Calu3 (cell line): ENCODE measurements at regions not wholly inside any gene's neighbourhood (a gene's known extent, or its start where the extent isn't known, plus 50 kb on each side); places are given as distances from the start of the nearest gene placed in this dataset.

ENCODE experiments used
- BruUV-seq: library from RNA; stranded (reverse); fragments of 400-500 nt; replicated peaks from 2 replicates; lab custom pipeline; 2021; lab: Mats Ljungman, UMichigan
- CTCF ChIA-PET: fragments of 300-600 bp; sonication (Branson Sonifier 250); formaldehyde crosslinking; loops from one replicate; lab custom pipeline; 2022; ENCODE audit warnings: antibody characterized with exemption; lab: Charles Lee
- DNase-seq: peaks from one replicate; pipeline ENCODE4 v3.0.0; 2022
- H3K27ac Mint-ChIP-seq: one replicate; pipeline ENCODE4 v1.8.0; 2022; ENCODE audit warnings: mixed read lengths; ENCODE audit not compliant: unreplicated experiment
- H3K27me3 Mint-ChIP-seq: one replicate; pipeline ENCODE4 v1.8.0; 2022; ENCODE audit warnings: mixed read lengths; ENCODE audit not compliant: unreplicated experiment
- H3K36me3 Mint-ChIP-seq: one replicate; pipeline ENCODE4 v1.8.0; 2022; ENCODE audit warnings: mild to moderate bottlenecking, moderate library complexity, mixed read lengths; ENCODE audit not compliant: insufficient read depth, unreplicated experiment
- H3K4me1 Mint-ChIP-seq: one replicate; pipeline ENCODE4 v1.8.0; 2022; ENCODE audit warnings: mild to moderate bottlenecking, low read depth, mixed read lengths; ENCODE audit not compliant: unreplicated experiment
- H3K4me3 Mint-ChIP-seq: one replicate; pipeline ENCODE4 v1.8.0; 2022; ENCODE audit warnings: mild to moderate bottlenecking, low read depth, moderate library complexity, mixed read lengths; ENCODE audit not compliant: unreplicated experiment
- H3K9me3 Mint-ChIP-seq: one replicate; pipeline ENCODE4 v1.8.0; 2022; ENCODE audit warnings: low read depth, mixed read lengths; ENCODE audit not compliant: unreplicated experiment
- CTCF ChIP-seq: fragments of 200-600 bp; IDR thresholded peaks from one replicate; pipeline ENCODE4 v1.8.0; 2022; ENCODE audit warnings: antibody characterized with exemption; ENCODE audit not compliant: unreplicated experiment
- intact Hi-C: fragments of 100-400 bp; cut with micrococcal nuclease; formaldehyde crosslinking; loops from one replicate; pipeline ENCODE4 v1.10.0; 2022; ENCODE audit not compliant: unreplicated experiment

- no peaks in the 10 kb centered on the region for H3K36me3 Mint-ChIP-seq
- no TSS peak for BruUV-seq
- H3K27me3 Mint-ChIP-seq, result peaks cover 12% of the 10 kb centered on the region
- CTCF ChIA-PET, result no interaction called here
- TF ChIP-seq CTCF, result no peak
- no peak overlapping the region for H3K4me3 Mint-ChIP-seq
- no peak for DNase-seq
- no peaks in the 10 kb centered on the region for H3K9me3 Mint-ChIP-seq
- intact Hi-C loops, result no loop called here
- H3K27ac Mint-ChIP-seq, result no peak overlapping the region
- H3K4me1 Mint-ChIP-seq, result peaks cover 11% of the 10 kb centered on the region
Measured at GRCh38 chr10:29189256-29189655, 99.6 kb upstream of the LYZL1 start.

GRCh38 chr10:29191674-29192073 lies 97.2 kb upstream of the LYZL1 start:
- Mint-ChIP-seq H3K4me1 (peaks cover 2% of the 10 kb centered on the region), H3K4me3 (no peak overlapping the region), H3K9me3 (no peaks in the 10 kb centered on the region), H3K27me3 (peaks cover 34% of the 10 kb centered on the region), H3K36me3 (no peaks in the 10 kb centered on the region), H3K27ac (no peak overlapping the region)
- no TSS peak for BruUV-seq
- CTCF ChIA-PET, result no interaction called here
- DNase-seq, result no peak
- intact Hi-C loops, result no loop called here
- no peak for TF ChIP-seq CTCF

GRCh38 chr10:29199339-29199738 lies 89.5 kb upstream of the LYZL1 start:
- no peak overlapping the region for H3K27ac Mint-ChIP-seq
- intact Hi-C loops, result no loop called here
- no peaks in the 10 kb centered on the region for H3K9me3 Mint-ChIP-seq
- H3K27me3 Mint-ChIP-seq, result peaks cover 43% of the 10 kb centered on the region
- no peak for TF ChIP-seq CTCF
- BruUV-seq, result no TSS peak
- no peak overlapping the region for H3K4me3 Mint-ChIP-seq
- CTCF ChIA-PET, result no interaction called here
- H3K4me1 Mint-ChIP-seq, result no peaks in the 10 kb centered on the region
- no peak for DNase-seq
- H3K36me3 Mint-ChIP-seq, result no peaks in the 10 kb centered on the region

DNA sequence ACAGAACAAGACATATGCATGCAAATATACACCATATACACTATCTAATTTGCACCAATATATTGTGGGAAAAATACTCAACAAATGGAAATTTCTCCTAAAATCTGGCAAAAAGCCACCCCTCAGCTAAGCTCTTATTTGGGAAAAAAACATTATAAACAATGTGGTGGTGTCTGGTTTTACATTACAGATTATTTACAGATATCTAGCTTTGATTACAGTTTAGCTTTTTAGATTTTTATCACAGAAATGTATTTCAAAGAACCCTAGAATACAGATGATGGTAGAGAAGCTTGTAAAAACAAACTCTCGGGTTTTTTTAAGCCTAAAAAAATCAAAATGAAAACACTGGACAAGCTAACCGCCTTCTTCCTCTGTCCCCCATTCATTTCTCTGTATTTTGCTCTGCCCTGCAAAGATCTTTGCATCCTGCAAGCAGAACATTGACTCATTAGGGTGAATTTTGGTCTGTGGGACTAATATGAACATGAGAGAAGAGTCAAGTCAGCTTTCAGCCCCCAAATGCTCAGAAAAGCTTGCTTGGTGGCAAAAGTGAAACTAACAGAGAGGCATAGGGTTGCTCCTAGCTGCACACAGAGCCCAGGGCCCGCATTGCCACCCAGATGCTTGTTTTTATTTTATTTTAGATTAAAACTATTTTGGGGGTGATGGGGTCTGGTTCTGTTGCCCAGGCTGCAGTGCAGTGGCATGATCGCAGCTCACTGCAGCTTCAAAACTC lies 88.8 kb upstream of the LYZL1 start:
- BruUV-seq, result no TSS peak
- no peaks in the 10 kb centered on the region for H3K36me3 Mint-ChIP-seq
- intact Hi-C loops, result no loop called here
- CTCF ChIA-PET, result no interaction called here
- no peak for TF ChIP-seq CTCF
- DNase-seq, result no peak
- peaks cover 37% of the 10 kb centered on the region for H3K27me3 Mint-ChIP-seq
- H3K9me3 Mint-ChIP-seq, result no peaks in the 10 kb centered on the region
- H3K4me3 Mint-ChIP-seq, result no peak overlapping the region
- H3K27ac Mint-ChIP-seq, result no peak overlapping the region
- H3K4me1 Mint-ChIP-seq, result no peaks in the 10 kb centered on the region
